ENCODE measurements at regions not wholly inside any gene's neighbourhood (a gene's known extent, or its start where the extent isn't known, plus 50 kb on each side); places are given as distances from the start of the nearest gene placed in this dataset.

DNA sequence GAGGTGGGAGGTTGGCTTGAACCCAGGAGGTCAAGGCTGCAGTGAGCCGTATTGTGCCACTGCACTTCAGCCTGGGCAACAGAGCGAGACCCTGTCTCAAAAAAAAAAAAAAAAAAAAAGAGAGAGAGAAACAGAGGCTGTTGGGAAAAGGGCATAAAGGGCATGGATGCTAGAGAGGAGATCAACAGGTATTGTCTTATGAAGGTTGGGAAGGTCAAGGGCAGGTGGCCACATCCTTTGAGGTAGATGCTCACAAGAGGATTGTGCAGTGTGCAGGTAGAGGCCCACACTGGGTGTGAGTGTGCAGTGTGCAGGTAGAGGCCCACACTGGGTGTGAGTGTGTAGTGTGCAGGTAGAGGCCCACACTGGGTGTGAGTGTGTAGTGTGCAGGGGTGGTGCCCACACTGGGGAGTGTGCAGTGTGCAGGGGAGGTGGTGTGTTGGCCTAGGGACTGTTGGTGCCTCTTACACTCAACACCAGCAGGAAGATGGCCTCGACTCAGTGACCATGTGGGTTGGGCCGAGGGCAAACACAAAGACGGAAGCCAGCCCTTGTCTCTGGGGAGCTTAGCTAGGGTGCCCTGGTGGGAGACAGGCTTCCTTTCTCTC lies 404.9 kb upstream of the TNRC6C start:
- Mint-ChIP-seq H3K4me3 (no peak overlapping the region), H3K27ac (no peak overlapping the region), H3K4me1 (peaks cover 13% of the 10 kb centered on the region), H3K9me3 (no peaks in the 10 kb centered on the region), H3K36me3 (ENCODE audit: low read depth) (no peaks in the 10 kb centered on the region), H3K27me3 (peaks cover 7% of the 10 kb centered on the region)
- intact Hi-C loops (cut with micrococcal nuclease) = no loop called here
- CTCF ChIA-PET = interaction anchor here (1.6 kb wide), 1 partner anchor 11 kb away, joined by 3 read pairs; no protein-coding TSS in a partner anchor
- POLR2A ChIA-PET = interaction anchor here (1.7 kb wide), 1 partner anchor 405 kb away, joined by 5 read pairs; the partner anchor contains the start of gene TNRC6C
- ATAC-seq (ENCODE audit: low read depth) (no peak), DNase-seq (no peak)
- TF ChIP-seq, protein P1, sequence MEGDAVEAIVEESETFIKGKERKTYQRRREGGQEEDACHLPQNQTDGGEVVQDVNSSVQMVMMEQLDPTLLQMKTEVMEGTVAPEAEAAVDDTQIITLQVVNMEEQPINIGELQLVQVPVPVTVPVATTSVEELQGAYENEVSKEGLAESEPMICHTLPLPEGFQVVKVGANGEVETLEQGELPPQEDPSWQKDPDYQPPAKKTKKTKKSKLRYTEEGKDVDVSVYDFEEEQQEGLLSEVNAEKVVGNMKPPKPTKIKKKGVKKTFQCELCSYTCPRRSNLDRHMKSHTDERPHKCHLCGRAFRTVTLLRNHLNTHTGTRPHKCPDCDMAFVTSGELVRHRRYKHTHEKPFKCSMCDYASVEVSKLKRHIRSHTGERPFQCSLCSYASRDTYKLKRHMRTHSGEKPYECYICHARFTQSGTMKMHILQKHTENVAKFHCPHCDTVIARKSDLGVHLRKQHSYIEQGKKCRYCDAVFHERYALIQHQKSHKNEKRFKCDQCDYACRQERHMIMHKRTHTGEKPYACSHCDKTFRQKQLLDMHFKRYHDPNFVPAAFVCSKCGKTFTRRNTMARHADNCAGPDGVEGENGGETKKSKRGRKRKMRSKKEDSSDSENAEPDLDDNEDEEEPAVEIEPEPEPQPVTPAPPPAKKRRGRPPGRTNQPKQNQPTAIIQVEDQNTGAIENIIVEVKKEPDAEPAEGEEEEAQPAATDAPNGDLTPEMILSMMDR (IDR thresholded peaks at IDR 0.05) = no peak

DNA sequence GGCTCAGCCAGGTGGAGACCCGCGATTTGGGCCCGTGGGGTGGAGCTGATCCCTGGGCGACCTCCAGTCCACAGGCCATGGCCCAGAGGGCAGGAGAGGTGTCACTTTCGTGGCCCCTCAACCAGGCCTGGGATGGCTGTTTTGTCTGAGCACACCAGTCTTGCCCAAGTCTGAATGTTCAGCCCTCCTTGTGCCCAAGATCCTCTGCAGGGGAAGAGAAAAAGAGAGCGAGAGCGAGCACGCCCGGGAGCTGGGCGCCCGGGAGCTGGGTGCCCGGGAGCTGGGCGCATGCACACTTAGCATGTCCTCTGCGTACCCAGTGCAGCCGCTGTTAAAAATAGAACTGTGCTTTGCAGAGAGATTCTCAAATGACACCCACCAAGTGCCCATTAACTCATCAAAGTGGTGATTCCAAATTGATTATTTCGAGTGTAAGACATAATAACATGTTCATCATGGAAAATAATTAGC lies 403.3 kb upstream of the TNRC6C start:
- ChIA-PET CTCF (no interaction called here), POLR2A (no interaction called here)
- Mint-ChIP-seq H3K9me3 (no peaks in the 10 kb centered on the region), H3K36me3 (ENCODE audit: low read depth) (no peaks in the 10 kb centered on the region), H3K27ac (no peak overlapping the region), H3K4me1 (peaks cover 13% of the 10 kb centered on the region), H3K27me3 (peaks cover 14% of the 10 kb centered on the region), H3K4me3 (no peak overlapping the region)
- intact Hi-C loops (cut with micrococcal nuclease) = no loop called here
- TF ChIP-seq, protein P1 (IDR thresholded peaks at IDR 0.05) = no peak
- DNase-seq (no peak), ATAC-seq (ENCODE audit: low read depth) (no peak)

DNA sequence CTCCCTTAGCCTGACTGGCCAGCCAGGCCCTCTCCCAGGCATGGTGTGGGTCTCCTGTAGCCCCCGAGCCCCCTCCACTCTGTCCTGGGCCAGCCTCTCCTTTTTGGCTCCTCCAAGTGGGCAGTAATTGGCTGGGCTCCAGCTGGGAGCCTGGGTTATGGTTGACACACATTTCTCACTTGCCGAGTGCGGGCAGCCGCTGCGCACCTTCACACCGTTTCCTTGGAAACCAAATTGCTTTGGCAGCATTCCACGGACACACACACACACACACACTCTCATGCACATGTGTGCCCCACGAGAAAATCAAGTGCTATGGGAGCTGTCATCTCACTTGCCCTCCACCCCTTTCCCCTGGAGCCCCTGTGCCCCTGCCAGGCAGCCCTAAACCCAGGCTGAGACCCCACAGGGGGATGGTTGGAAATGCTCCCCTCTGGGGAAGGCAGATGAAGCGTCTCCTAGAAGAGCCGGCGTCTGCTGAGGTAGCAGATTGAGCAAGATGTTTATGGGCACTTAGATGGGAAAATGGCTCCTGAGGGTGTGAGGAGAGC lies 402.7 kb upstream of the TNRC6C start:
- Mint-ChIP-seq H3K27me3 (peaks cover 14% of the 10 kb centered on the region), H3K9me3 (no peaks in the 10 kb centered on the region), H3K4me3 (no peak overlapping the region), H3K4me1 (peaks cover 13% of the 10 kb centered on the region), H3K27ac (no peak overlapping the region), H3K36me3 (ENCODE audit: low read depth) (no peaks in the 10 kb centered on the region)
- no peak for DNase-seq
- ATAC-seq (ENCODE audit: low read depth) = no peak
- CTCF ChIA-PET = no interaction called here
- intact Hi-C loops (cut with micrococcal nuclease) = no loop called here
- TF ChIP-seq, protein P1 (IDR thresholded peaks at IDR 0.05) = no peak
- POLR2A ChIA-PET = interaction anchor here (0.6 to 1.1 kb wide), 2 partner anchors 11 to 142 kb away, joined by 3 to 4 read pairs; no protein-coding TSS in a partner anchor

DNA sequence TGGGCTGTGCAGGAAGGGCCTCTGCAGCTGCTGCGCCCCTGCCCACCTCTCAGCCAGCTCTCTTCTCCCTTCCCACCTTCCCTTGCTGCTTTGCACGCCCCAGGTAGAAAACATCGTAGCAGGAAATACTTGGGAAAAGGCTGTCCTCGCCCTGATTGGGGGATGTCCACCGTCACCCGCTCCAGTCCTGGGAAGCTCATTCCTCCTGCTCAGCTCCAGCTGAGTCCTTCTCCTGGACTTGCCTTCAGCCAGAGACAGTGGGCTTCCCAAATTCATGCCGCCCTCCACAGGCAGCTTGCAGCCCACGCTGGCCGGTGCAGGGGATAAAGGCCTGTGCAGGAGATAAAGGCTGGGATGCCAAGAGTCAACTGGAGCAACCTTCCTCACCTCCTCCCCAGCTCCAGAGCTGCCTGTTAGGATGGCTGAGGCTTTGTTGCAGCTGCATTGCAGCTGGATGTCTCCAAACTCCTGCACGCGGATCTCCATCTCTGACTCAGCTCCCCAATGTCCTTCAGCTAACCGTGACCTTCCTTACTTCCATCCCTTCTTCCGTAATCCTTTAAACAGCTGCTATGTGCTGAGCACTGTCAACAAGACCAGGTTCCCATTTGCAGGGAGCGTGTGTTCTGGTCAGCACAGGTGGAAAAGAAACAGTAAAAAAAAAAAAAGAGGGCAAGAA lies 402.0 kb upstream of the TNRC6C start:
- ChIA-PET CTCF (no interaction called here), POLR2A (interaction anchor here (0.6 to 1.1 kb wide), 2 partner anchors 12 to 142 kb away, joined by 3 to 4 read pairs; no protein-coding TSS in a partner anchor)
- Mint-ChIP-seq H3K4me3 (no peak overlapping the region), H3K36me3 (ENCODE audit: low read depth) (no peaks in the 10 kb centered on the region), H3K4me1 (peaks cover 13% of the 10 kb centered on the region), H3K27ac (no peak overlapping the region), H3K9me3 (no peaks in the 10 kb centered on the region), H3K27me3 (peaks cover 14% of the 10 kb centered on the region)
- TF ChIP-seq, protein P1 (IDR thresholded peaks at IDR 0.05) = no peak
- no peak for DNase-seq
- no peak for ATAC-seq (ENCODE audit: low read depth)
- intact Hi-C loops (cut with micrococcal nuclease) = no loop called here

Data from activated B cell treated with CpG ODN at 0.5 μM for 24 hours (primary cell).